ENCODE measurements at regions not wholly inside any gene's neighbourhood (a gene's known extent, or its start where the extent isn't known, plus 50 kb on each side); places are given as distances from the start of the nearest gene placed in this dataset.

DNA sequence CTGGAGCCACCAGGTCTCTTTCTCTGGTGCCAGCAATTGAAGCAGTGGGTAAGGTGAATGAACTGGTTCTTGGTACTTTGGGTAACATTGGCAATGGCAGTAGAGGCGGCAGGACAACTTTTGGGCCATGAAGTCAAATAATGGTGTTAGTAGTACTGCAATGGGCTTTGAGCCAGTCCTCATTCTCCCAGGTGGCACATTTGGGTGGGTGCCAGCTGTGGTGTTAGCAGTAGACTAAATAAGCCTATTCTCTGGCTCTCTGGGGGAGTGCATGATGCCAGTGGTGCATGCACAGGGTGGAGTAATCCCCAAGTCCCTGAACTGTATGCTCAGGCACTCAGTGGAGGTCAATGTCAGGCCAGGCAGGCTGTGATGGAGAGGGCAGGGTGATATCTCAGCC lies 120.2 kb upstream of the LRRTM4 start:
- TF ChIP-seq, protein P1, sequence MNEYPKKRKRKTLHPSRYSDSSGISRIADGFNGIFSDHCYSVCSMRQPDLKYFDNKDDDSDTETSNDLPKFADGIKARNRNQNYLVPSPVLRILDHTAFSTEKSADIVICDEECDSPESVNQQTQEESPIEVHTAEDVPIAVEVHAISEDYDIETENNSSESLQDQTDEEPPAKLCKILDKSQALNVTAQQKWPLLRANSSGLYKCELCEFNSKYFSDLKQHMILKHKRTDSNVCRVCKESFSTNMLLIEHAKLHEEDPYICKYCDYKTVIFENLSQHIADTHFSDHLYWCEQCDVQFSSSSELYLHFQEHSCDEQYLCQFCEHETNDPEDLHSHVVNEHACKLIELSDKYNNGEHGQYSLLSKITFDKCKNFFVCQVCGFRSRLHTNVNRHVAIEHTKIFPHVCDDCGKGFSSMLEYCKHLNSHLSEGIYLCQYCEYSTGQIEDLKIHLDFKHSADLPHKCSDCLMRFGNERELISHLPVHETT (CRISPR knock-in tag; conservative IDR thresholded peaks at IDR 0.05), result no peak
- TF ChIP-seq POLR2A (IDR thresholded peaks at IDR 0.05; ENCODE audit: insufficient read depth in 1 of 2, low read depth in 2 of 2, low read length in 2 of 2) (no peak), EZH2 (conservative IDR thresholded peaks at IDR 0.05; ENCODE audit: low read depth, low read length) (no peak), RAD21 (CRISPR knock-in tag; IDR thresholded peaks at IDR 0.05) (no peak), GTF2F1 (IDR thresholded peaks at IDR 0.05; ENCODE audit: low read length) (no peak), SOX6 (IDR thresholded peaks at IDR 0.05) (no peak), SOX6 (CRISPR knock-in tag; IDR thresholded peaks at IDR 0.05) (no peak), KDM1A (CRISPR knock-in tag; IDR thresholded peaks at IDR 0.05) (no peak), IKZF4 (CRISPR knock-in tag; IDR thresholded peaks at IDR 0.05; ENCODE audit: borderline replicate concordance, low read depth, not compliant biosample characterization) (no peak), HDAC2 (CRISPR knock-in tag; IDR thresholded peaks at IDR 0.05) (no peak), NFYB (CRISPR knock-in tag; IDR thresholded peaks at IDR 0.05) (no peak), ZNF501 (CRISPR knock-in tag; IDR thresholded peaks at IDR 0.05) (no peak), POLR2G (IDR thresholded peaks at IDR 0.05; ENCODE audit: low read depth, low read length) (no peak)
- TF ChIP-seq, protein P2, sequence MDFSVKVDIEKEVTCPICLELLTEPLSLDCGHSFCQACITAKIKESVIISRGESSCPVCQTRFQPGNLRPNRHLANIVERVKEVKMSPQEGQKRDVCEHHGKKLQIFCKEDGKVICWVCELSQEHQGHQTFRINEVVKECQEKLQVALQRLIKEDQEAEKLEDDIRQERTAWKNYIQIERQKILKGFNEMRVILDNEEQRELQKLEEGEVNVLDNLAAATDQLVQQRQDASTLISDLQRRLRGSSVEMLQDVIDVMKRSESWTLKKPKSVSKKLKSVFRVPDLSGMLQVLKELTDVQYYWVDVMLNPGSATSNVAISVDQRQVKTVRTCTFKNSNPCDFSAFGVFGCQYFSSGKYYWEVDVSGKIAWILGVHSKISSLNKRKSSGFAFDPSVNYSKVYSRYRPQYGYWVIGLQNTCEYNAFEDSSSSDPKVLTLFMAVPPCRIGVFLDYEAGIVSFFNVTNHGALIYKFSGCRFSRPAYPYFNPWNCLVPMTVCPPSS (IDR thresholded peaks at IDR 0.05), result no peak
- TF ChIP-seq, protein P3, sequence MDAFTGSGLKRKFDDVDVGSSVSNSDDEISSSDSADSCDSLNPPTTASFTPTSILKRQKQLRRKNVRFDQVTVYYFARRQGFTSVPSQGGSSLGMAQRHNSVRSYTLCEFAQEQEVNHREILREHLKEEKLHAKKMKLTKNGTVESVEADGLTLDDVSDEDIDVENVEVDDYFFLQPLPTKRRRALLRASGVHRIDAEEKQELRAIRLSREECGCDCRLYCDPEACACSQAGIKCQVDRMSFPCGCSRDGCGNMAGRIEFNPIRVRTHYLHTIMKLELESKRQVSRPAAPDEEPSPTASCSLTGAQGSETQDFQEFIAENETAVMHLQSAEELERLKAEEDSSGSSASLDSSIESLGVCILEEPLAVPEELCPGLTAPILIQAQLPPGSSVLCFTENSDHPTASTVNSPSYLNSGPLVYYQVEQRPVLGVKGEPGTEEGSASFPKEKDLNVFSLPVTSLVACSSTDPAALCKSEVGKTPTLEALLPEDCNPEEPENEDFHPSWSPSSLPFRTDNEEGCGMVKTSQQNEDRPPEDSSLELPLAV (CRISPR knock-in tag; conservative IDR thresholded peaks at IDR 0.05; ENCODE audit: low read depth), result no peak

All from HepG2 (cell line).